ENCODE measurements at regions not wholly inside any gene's neighbourhood (a gene's known extent, or its start where the extent isn't known, plus 50 kb on each side); places are given as distances from the start of the nearest gene placed in this dataset.
"Not testable (repeated sequence)": the region's sequence is repeated elsewhere in the genome, so short reads cannot be mapped to it uniquely, and the experiment has no call there.

- TF ChIP-seq CTCF (IDR thresholded peaks at IDR 0.05; ENCODE audit: low read depth, low read length, missing input control); TAF1 (conservative IDR thresholded peaks at IDR 0.05); ZBTB33 (IDR thresholded peaks at IDR 0.05); ATF3 (IDR thresholded peaks at IDR 0.05); SP1 (IDR thresholded peaks at IDR 0.05); YY1 (IDR thresholded peaks at IDR 0.05); GABPA (IDR thresholded peaks at IDR 0.05 in 1 of 2, conservative IDR thresholded peaks at IDR 0.05 in 1 of 2): not testable (repeated sequence)
- TF ChIP-seq, protein P1, sequence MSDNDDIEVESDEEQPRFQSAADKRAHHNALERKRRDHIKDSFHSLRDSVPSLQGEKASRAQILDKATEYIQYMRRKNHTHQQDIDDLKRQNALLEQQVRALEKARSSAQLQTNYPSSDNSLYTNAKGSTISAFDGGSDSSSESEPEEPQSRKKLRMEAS (IDR thresholded peaks at IDR 0.05), result not testable (repeated sequence)
These were observed 250.0 kb downstream of the GOLGA6L6 start for GRCh38 chr15:20291616-20292015.

Data from liver (tissue), 3 donors.